ENCODE measurements at regions not wholly inside any gene's neighbourhood (a gene's known extent, or its start where the extent isn't known, plus 50 kb on each side); places are given as distances from the start of the nearest gene placed in this dataset.

DNA sequence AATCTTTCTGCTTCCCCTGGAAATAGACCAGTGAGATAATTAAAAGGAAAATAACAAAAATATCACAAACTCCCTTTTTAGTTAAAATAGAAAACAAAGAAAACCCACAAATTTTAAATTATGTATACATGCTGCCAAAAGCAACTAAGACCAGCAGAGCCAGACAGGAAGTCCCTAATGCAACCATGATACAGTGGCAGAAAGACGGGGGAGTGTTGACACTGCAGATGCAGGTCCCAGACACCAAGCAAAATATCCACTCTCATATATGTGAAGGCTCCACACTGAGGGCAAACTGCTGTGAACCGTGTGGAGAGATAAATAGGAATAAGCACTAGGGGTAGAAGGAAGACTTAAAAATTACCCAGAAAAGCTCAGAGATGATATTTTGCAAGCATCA is 401.0 kb downstream of the BTG1 start:
- TF ChIP-seq EZH2 (IDR thresholded peaks at IDR 0.05; ENCODE audit: borderline replicate concordance, low read depth, low read length, severe bottlenecking) (no peak), CTCF (IDR thresholded peaks at IDR 0.05; ENCODE audit: borderline replicate concordance, extremely low read depth, low read length, poor library complexity, severe bottlenecking) (no peak)
